Esophagus muscularis mucosa (tissue), 4 donors: ENCODE measurements at regions not wholly inside any gene's neighbourhood (a gene's known extent, or its start where the extent isn't known, plus 50 kb on each side); places are given as distances from the start of the nearest gene placed in this dataset.

ENCODE experiments used
- CTCF ChIP-seq, 3 experiments: fragments of 200-600 bp in 2 of 3; fragments of 450-650 bp in 1 of 3; sonication (generic) in 2 of 3; IDR thresholded peaks; one replicate each; pipeline ENCODE4 v1.5.1; 2017 to 2019; ENCODE audit warnings: antibody characterized with exemption in 3 of 3, mild to moderate bottlenecking in 2 of 3, moderate library complexity in 1 of 3
- EP300 ChIP-seq: sonication (generic); formaldehyde crosslinking; IDR thresholded peaks from one replicate; pipeline ENCODE4 v1.6.1; 2017; ENCODE audit warnings: antibody characterized with exemption
- POLR2A ChIP-seq: fragments of 450-650 bp; IDR thresholded peaks from one replicate; pipeline ENCODE4 v1.6.1; 2017; ENCODE audit warnings: antibody characterized with exemption, moderate library complexity, mild to moderate bottlenecking, low read depth
- POLR2AphosphoS5 ChIP-seq, 2 donors: sonication (generic); formaldehyde crosslinking; IDR thresholded peaks; one replicate each; pipeline ENCODE4 v1.6.1; 2017; ENCODE audit warnings: antibody characterized with exemption in 2 of 2

- TF ChIP-seq CTCF (IDR thresholded peaks at IDR 0.05) (no peak), POLR2A (no peak), EP300 (no peak), POLR2AphosphoS5 (IDR thresholded peaks at IDR 0.05) (no peak)
Observed at GRCh38 chr19:28886708-28887107, 326.2 kb downstream of the UQCRFS1 start.
